GM18517 (cell line): ENCODE measurements at regions not wholly inside any gene's neighbourhood (a gene's known extent, or its start where the extent isn't known, plus 50 kb on each side); places are given as distances from the start of the nearest gene placed in this dataset.
"Not testable (repeated sequence)": the region's sequence is repeated elsewhere in the genome, so short reads cannot be mapped to it uniquely, and the experiment has no call there.

Experiments
- ATAC-seq: cut with Tn5 transposase; IDR thresholded peaks from one replicate; pipeline ENCODE4 v1.9.1; 2021; ENCODE audit warnings: mild to moderate bottlenecking, moderate library complexity; ENCODE audit not compliant: unreplicated experiment

- not testable (repeated sequence) for ATAC-seq
These were observed 65.3 kb upstream of the KCNJ18 start for GRCh38 chr17:21626987-21627386.
